HG03520 (cell line): ENCODE measurements at regions not wholly inside any gene's neighbourhood (a gene's known extent, or its start where the extent isn't known, plus 50 kb on each side); places are given as distances from the start of the nearest gene placed in this dataset.

Experiments
- ATAC-seq: cut with Tn5 transposase; IDR thresholded peaks from one replicate; pipeline ENCODE4 v1.9.1; 2021; ENCODE audit warnings: mild to moderate bottlenecking, moderate library complexity; ENCODE audit not compliant: unreplicated experiment

DNA sequence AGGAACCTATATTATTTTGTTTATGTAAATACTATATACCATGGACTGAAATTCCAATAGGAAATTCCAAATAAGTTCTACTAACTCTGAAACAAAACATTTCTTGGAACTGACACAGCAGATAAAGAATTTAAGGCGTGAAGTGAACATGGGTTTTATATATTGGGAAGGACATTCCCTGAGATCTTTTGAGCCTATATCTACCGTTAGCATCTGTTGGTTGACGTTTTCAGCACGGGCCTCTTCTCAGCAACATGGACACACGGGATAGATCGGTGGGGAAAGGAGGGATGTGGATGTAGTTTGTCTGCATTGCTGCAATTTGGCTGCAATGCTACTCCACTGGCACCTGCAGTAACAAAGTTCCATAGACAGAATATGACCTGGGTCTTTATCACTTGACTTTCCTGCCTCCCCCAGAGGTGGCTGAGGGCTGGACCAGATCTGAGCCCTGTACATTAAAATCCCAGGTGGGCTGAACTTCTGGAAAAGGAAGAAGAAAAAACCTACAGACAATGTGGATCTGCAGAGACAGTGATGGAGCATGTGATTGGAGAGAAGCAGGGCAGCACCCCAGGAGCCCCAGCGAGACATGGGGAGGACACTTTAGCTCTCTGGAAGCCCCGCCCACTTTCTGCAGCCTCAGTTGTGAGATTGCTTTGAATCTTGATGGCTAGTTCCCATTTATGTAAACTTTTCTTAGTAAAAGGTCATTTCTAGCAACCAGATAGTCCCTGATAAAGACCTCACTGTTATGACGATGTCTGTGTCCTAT is 91.2 kb upstream of the CPEB4 start:
- no peak for ATAC-seq

DNA sequence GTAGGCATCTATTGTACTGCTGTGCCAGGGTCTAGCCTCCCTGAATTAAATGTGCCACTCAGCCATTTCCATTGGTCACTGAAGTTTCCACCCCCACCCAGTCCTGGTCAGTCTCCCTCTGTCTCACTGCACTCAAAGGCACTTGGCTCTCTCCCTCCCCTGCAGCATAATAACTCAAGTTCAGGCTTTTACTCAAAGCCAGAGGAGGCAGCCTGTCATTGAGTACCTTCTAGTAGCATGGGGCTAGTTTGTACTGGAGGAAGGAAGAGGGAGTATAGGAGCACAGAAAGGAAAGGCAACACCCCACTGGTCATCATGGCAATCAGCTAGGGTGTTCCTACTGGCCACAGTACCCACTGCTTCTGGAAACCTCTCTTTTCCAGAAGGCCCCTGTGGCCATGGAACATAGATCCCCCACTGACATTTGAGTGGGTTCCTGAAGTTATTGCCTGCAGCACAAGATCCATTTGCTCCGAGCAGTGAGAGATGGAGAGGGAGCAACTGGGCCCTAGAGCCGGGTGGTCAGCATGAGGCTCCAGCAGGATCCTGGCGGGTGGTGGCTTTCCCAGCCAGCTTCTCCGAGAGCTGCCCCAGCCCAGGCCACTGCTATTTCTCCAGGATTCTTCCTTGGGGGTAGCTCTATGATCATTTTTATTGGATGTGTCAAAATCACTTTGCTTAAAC is 89.9 kb upstream of the CPEB4 start:
- ATAC-seq = no peak

GRCh38 chr5:173800340-173800739 is 87.8 kb upstream of the CPEB4 start:
- no peak for ATAC-seq

- no peak for ATAC-seq
These were observed 87.1 kb upstream of the CPEB4 start for GRCh38 chr5:173801006-173801405.

GRCh38 chr5:173802670-173803165 is 85.4 kb upstream of the CPEB4 start:
- ATAC-seq = no peak

- ATAC-seq = no peak
These were observed 83.6 kb upstream of the CPEB4 start for GRCh38 chr5:173804579-173804978.

DNA sequence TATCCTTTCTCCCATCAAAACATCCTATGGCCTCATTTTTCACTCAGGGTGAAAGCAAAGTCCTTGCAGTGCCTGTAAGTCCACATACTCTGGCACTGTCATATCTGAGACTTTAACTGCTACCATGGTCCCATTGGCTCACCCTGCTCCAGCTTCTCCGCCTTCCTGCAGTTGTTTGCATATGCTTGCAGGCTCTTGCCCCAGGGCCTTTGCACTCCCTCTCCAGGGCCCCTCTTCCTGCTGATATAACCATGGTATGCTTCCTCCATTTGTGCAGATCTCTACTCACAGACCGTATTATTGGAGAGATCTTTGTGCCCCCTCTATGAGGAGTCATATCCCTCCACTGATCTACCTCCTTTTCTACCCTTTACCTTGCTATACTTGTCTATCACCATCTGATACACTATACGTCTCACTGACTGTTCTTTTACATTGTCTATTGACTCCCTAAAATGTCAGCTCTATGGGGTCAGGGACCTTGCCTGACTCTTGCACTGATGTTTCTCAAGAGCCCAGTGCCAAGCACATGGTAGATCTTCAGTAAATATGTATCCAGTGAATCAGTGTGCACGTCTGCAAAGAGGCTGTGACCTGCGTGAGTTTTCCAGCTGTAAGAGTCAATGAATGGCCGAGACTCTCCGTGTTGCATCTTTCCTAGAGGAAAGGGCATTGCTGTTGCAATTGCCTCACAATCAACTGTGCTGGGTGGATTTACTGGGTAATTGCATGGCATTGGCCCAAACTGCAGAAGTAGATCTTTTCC is 81.7 kb upstream of the CPEB4 start:
- no peak for ATAC-seq

DNA sequence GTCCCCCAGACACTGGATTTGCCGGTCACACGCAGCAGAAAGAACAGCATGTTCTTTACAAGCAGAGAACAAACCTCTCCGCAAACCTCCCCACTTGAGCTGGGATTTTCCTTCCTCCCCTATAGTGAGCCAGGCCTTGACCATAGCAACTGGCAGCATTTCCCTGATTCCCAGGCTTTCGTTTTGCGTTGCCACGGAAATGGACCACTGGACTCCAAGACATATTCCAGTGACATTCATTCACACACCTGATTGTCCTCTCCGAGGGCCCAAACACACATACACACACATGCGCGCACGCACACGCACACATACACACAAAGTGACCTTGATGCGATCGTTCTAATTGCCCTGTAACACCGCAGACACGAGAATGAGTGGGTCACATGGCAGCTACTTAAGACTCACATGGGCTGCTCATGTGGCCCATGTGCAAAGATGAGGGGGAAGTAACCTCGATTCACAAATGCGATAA is 80.9 kb upstream of the CPEB4 start:
- no peak for ATAC-seq

- ATAC-seq = no peak
These were observed 79.9 kb upstream of the CPEB4 start for GRCh38 chr5:173808079-173808808.

DNA sequence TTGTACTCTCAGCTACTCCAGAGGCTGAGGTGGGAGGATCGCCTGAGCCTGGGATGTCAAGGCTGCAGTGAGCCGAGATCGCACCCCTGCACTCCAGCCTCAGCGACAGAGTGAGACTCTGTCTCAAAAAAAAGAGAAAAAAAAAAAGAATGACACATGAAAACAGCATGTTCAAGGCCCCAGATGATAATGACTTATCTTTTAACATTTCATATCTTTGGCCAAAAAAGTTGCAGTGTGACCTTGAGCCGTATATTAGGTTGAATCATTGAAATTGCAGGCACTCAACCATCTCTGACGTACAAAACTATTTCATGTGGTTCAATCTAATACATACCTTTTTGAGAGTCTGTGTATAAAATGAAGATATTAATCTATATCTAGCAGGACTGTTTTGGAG is 79.1 kb upstream of the CPEB4 start:
- no peak for ATAC-seq

DNA sequence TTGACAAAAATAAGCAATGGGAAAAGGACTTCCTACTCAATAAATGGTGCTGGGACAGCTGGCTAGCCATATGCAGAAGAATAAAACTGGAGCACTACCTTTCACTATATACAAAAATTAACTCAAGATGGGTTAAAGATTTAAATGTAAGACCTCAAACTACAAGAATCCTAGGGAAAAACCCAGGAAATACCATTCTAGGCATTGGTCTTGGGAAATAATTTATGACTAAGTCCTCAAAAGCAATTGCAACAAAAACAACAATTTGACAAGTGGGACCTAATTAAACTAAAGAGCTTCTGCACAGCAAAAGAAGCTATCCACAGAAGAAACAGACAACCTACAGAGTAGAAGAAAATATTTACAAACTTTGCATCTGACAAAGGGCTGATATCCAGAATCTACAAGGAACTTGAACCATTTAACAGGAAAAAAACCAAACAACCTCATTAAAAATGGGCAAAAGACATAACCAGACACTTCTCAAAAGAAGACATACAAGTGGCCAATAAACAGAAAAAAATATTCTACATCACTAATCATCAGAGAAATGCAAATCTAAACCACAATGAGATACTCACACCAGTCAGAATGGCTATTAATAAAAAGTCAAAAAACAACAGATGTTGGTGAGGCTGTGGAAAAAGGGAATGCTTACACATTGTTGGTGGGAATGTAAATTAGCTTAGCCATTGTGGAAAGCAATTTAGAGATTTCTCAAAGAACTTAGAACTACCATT is 75.2 kb upstream of the CPEB4 start:
- no peak for ATAC-seq

DNA sequence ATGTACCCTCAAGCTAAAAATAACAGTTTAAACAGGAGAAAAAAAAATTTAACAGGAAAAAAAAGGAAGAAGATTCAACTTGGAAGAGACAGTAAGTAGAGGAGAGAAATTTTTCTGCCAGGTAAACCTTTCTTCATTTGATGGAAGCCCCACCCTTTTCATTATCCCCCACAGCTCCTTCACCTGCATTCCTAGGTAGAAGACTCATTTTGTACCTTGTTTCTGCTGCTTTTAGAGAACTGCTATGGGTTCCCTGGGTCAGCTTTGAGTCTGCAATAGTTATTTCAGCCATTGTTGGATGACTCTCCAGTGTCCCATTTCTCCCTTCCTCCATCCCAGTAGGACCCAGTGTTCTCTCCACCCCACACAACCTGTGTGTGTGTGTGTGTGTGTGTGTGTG is 74.1 kb upstream of the CPEB4 start:
- no peak for ATAC-seq

GRCh38 chr5:173815571-173815970 is 72.6 kb upstream of the CPEB4 start:
- ATAC-seq = no peak

- no peak for ATAC-seq
These were observed 71.4 kb upstream of the CPEB4 start for GRCh38 chr5:173816728-173817127.

GRCh38 chr5:173817561-173817960 is 70.6 kb upstream of the CPEB4 start:
- ATAC-seq = no peak

GRCh38 chr5:173819521-173819920 is 68.6 kb upstream of the CPEB4 start:
- ATAC-seq = no peak

- ATAC-seq = no peak
These were observed 64.9 kb upstream of the CPEB4 start for GRCh38 chr5:173823274-173823644.

DNA sequence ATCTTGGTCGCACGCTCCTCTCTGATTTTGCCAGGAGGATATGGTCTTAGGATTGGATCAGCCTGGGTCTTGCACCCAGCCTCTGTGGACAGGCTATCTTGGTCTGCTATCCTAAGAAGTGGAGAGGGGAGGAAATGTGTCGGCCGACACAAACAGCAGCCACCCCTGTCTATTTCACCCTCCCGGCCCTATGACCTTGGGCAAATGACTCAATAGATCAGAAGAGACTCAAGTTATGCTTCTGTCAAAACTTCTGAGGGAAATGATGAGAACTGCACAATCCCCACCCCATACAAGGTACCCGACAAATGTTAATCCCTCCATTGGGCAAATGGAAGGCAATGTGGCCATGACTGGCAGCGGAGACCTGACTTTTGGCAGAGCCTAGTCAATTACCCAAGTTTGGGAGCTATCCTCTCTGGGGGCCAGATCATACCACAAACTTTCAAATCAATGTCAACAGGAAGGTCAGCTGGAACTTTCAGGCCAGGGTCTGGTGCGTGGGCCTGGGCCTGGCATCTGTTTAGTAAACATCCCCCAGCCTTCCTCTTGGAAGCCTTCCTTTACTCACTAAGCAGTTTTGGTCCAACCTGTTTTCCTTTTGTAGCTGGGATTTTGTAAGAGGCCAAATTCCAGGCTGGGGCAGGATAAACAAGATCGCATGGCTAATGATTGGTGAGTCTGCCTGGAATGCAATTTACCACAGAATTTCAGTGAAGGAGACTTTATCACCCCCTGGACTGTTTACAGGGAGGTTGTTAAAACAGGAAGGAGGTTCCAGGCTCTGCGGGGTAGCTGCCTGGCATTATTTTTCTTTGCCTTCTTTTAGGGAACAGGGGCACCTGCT is 64.2 kb upstream of the CPEB4 start:
- no peak for ATAC-seq

- no peak for ATAC-seq
These were observed 62.8 kb upstream of the CPEB4 start for GRCh38 chr5:173825215-173825865.
